ENCODE measurements at regions not wholly inside any gene's neighbourhood (a gene's known extent, or its start where the extent isn't known, plus 50 kb on each side); places are given as distances from the start of the nearest gene placed in this dataset.
"Not testable (repeated sequence)": the region's sequence is repeated elsewhere in the genome, so short reads cannot be mapped to it uniquely, and the experiment has no call there.

- Histone ChIP-seq H3K27ac (no peak overlapping the region), H3K4me3 (no peak overlapping the region), H3K36me3 (no peaks in the 10 kb centered on the region), H3K9me3 (no peaks in the 10 kb centered on the region), H3K4me1 (peaks cover 0 to under 1% (median 0%) of the 10 kb centered on the region in 3 donors), H3K27me3 (no peaks in the 10 kb centered on the region)
- WGBS, 2 donors: 50 to 62% methylated on average over 1 of the region's 1 CpG
- no peak for TF ChIP-seq CTCF (IDR thresholded peaks at IDR 0.05)
- ATAC-seq: no peak
- no peak for FAIRE-seq
- DNase-seq: no peak
- intact Hi-C loops (cut with DNase I): no loop called here
Observed at GRCh38 chr16:73955255-73955654, 341.4 kb upstream of the PSMD7 start.

- no peak for FAIRE-seq
- peaks cover 0 to 5% (median 0%) of the 10 kb centered on the region in 4 donors for H3K27me3 ChIP-seq
- no peak for DNase-seq
- H3K27ac ChIP-seq: no peak overlapping the region
- no peaks in the 10 kb centered on the region for H3K9me3 ChIP-seq
- WGBS, 2 donors: 42 to 43% methylated on average over 3 of the region's 3 CpGs
- no peak for TF ChIP-seq CTCF (IDR thresholded peaks at IDR 0.05)
- no peaks in the 10 kb centered on the region for H3K36me3 ChIP-seq
- intact Hi-C loops (cut with DNase I): no loop called here
- H3K4me1 ChIP-seq: peaks cover 0 to 6% (median 0%) of the 10 kb centered on the region in 3 donors
- peak in 1 of 4 donors; percentile 32 for ATAC-seq
- no peak overlapping the region for H3K4me3 ChIP-seq
Observed at GRCh38 chr16:73951481-73951880, 345.1 kb upstream of the PSMD7 start.

- Histone ChIP-seq H3K27me3 (peaks cover 0 to 5% (median 0%) of the 10 kb centered on the region in 4 donors), H3K9me3 (no peaks in the 10 kb centered on the region), H3K27ac (peak overlapping the region in 1 of 4 donors; percentile 39), H3K4me3 (no peak overlapping the region), H3K36me3 (no peaks in the 10 kb centered on the region), H3K4me1 (peaks cover 0 to 6% (median 0%) of the 10 kb centered on the region in 3 donors)
- no peak for TF ChIP-seq CTCF (IDR thresholded peaks at IDR 0.05)
- ATAC-seq (peak; percentile 91 to 95 (median 94)), DNase-seq (peak in 2 of 6 donors; percentile 37 to 46), FAIRE-seq (peak; percentile 71)
- intact Hi-C loops (cut with DNase I): no loop called here
- WGBS, 2 donors: 41 to 45% methylated on average over 7 of the region's 7 CpGs
Observed at GRCh38 chr16:73949574-73950320, 346.9 kb upstream of the PSMD7 start.

- DNase-seq (no peak), FAIRE-seq (no peak), ATAC-seq (no peak)
- Histone ChIP-seq H3K27ac (no peak overlapping the region), H3K4me3 (no peak overlapping the region), H3K27me3 (peaks cover 0 to 9% (median 0%) of the 10 kb centered on the region in 4 donors), H3K9me3 (no peaks in the 10 kb centered on the region), H3K4me1 (peaks cover 0 to 6% (median 0%) of the 10 kb centered on the region in 3 donors), H3K36me3 (no peaks in the 10 kb centered on the region)
- 62 to 79% methylated on average over 4 of the region's 4 CpGs for WGBS, 2 donors
- intact Hi-C loops (cut with DNase I): no loop called here
- no peak for TF ChIP-seq CTCF (IDR thresholded peaks at IDR 0.05)
Observed at GRCh38 chr16:73945631-73946030, 351.0 kb upstream of the PSMD7 start.

GRCh38 chr16:73943184-73943583 lies 353.4 kb upstream of the PSMD7 start:
- H3K4me3 ChIP-seq; H3K4me1 ChIP-seq; H3K36me3 ChIP-seq; H3K27me3 ChIP-seq; intact Hi-C loops (cut with DNase I); H3K27ac ChIP-seq; ATAC-seq; H3K9me3 ChIP-seq; DNase-seq; FAIRE-seq: not testable (repeated sequence)
- 82 to 87% methylated on average over 11 of the region's 11 CpGs for WGBS, 2 donors

- H3K9me3 ChIP-seq; intact Hi-C loops (cut with DNase I); ATAC-seq; FAIRE-seq; DNase-seq; H3K36me3 ChIP-seq; H3K4me1 ChIP-seq; H3K4me3 ChIP-seq; H3K27me3 ChIP-seq; H3K27ac ChIP-seq: not testable (repeated sequence)
- 86 to 94% methylated on average over 7 of the region's 7 CpGs for WGBS, 2 donors
Observed at GRCh38 chr16:73940786-73941185, 355.8 kb upstream of the PSMD7 start.
